WERI-Rb-1 (cell line): ENCODE measurements at regions not wholly inside any gene's neighbourhood (a gene's known extent, or its start where the extent isn't known, plus 50 kb on each side); places are given as distances from the start of the nearest gene placed in this dataset.

Experiments
- DNase-seq: peaks from one replicate; pipeline ENCODE4 v3.0.0-alpha.2; 2020
- H3K27ac ChIP-seq: fragments of 250-450 bp; sonication (Bioruptor Pico); 2 replicates; pipeline ENCODE4 v1.5.1; 2020; ENCODE audit warnings: mild to moderate bottlenecking, moderate library complexity
- H3K27me3 ChIP-seq: fragments of 250-450 bp; sonication (Bioruptor Pico); 2 replicates; pipeline ENCODE4 v1.5.1; 2021; ENCODE audit warnings: mild to moderate bottlenecking, low read depth, moderate library complexity; ENCODE audit not compliant: insufficient read depth, severe bottlenecking
- H3K36me3 ChIP-seq: fragments of 250-450 bp; sonication (Bioruptor Pico); 2 replicates; pipeline ENCODE4 v1.5.1; 2020; ENCODE audit warnings: mild to moderate bottlenecking, moderate library complexity
- H3K4me3 ChIP-seq: 2 replicates; pipeline ENCODE4 v1.5.1; 2011; ENCODE audit warnings: low read depth, mild to moderate bottlenecking, control low read depth, low read length
- H3K9me3 ChIP-seq: fragments of 250-450 bp; sonication (Bioruptor Pico); 2 replicates; pipeline ENCODE4 v1.5.1; 2021; ENCODE audit warnings: mild to moderate bottlenecking, moderate library complexity; ENCODE audit not compliant: severe bottlenecking
- CTCF ChIP-seq: IDR thresholded peaks from 2 replicates; pipeline ENCODE4 v1.5.1; 2011; ENCODE audit warnings: low read depth, mild to moderate bottlenecking, control low read depth, inconsistent platforms, low read length

- TF ChIP-seq CTCF, result no peak
- DNase-seq, result no peak
- Histone ChIP-seq H3K27me3 (no peaks in the 10 kb centered on the region), H3K27ac (no peak overlapping the region), H3K36me3 (no peaks in the 10 kb centered on the region), H3K9me3 (no peaks in the 10 kb centered on the region), H3K4me3 (no peak overlapping the region)
Observed at GRCh38 chr1:60764489-60764888, 317.9 kb upstream of the NFIA start.

- H3K9me3 ChIP-seq, result no peaks in the 10 kb centered on the region
- H3K4me3 ChIP-seq, result no peak overlapping the region
- TF ChIP-seq CTCF, result no peak
- H3K36me3 ChIP-seq, result no peaks in the 10 kb centered on the region
- no peak for DNase-seq
- H3K27me3 ChIP-seq, result no peaks in the 10 kb centered on the region
- no peak overlapping the region for H3K27ac ChIP-seq
Observed at GRCh38 chr1:60763741-60764140, 318.6 kb upstream of the NFIA start.

GRCh38 chr1:60762911-60763310 lies 319.4 kb upstream of the NFIA start:
- H3K9me3 ChIP-seq, result no peaks in the 10 kb centered on the region
- TF ChIP-seq CTCF, result no peak
- no peak overlapping the region for H3K27ac ChIP-seq
- H3K4me3 ChIP-seq, result no peak overlapping the region
- H3K27me3 ChIP-seq, result no peaks in the 10 kb centered on the region
- no peak for DNase-seq
- no peaks in the 10 kb centered on the region for H3K36me3 ChIP-seq

GRCh38 chr1:60762176-60762575 lies 320.2 kb upstream of the NFIA start:
- Histone ChIP-seq H3K27ac (no peak overlapping the region), H3K4me3 (no peak overlapping the region), H3K36me3 (no peaks in the 10 kb centered on the region), H3K9me3 (no peaks in the 10 kb centered on the region), H3K27me3 (no peaks in the 10 kb centered on the region)
- no peak for DNase-seq
- TF ChIP-seq CTCF, result no peak

- no peak overlapping the region for H3K27ac ChIP-seq
- H3K36me3 ChIP-seq, result no peaks in the 10 kb centered on the region
- H3K9me3 ChIP-seq, result no peaks in the 10 kb centered on the region
- TF ChIP-seq CTCF, result no peak
- DNase-seq, result peak; percentile 10
- no peaks in the 10 kb centered on the region for H3K27me3 ChIP-seq
- no peak overlapping the region for H3K4me3 ChIP-seq
Observed at GRCh38 chr1:60759291-60759690, 323.1 kb upstream of the NFIA start.

GRCh38 chr1:60757485-60757884 lies 324.9 kb upstream of the NFIA start:
- Histone ChIP-seq H3K36me3 (no peaks in the 10 kb centered on the region), H3K9me3 (no peaks in the 10 kb centered on the region), H3K27me3 (no peaks in the 10 kb centered on the region), H3K27ac (no peak overlapping the region), H3K4me3 (no peak overlapping the region)
- no peak for TF ChIP-seq CTCF
- no peak for DNase-seq
